K562 (cell line): ENCODE measurements at regions not wholly inside any gene's neighbourhood (a gene's known extent, or its start where the extent isn't known, plus 50 kb on each side); places are given as distances from the start of the nearest gene placed in this dataset.

Experiments
- ATAC-seq: fragments of 200-7000 bp; cut with Tn5 transposase; 3 replicates; pipeline ENCODE4 v1.9.1; 2020; ENCODE audit warnings: moderate library complexity
- BruUV-seq: library from RNA; stranded (reverse); fragments of 400-500 nt; replicated peaks from 2 replicates; lab custom pipeline; 2021; lab: Mats Ljungman, UMichigan
- CTCF ChIA-PET: fragments of 300-600 bp; formaldehyde crosslinking; extraction: SDS; loops from one replicate; lab custom pipeline; 2021; ENCODE audit warnings: low intra/inter-chr PET ratio; lab: Yijun Ruan, JAX
- POLR2A ChIA-PET: fragments of 300-600, 350-650 bp; sonication (Branson Sonifier 250); formaldehyde crosslinking; extraction: SDS; loops from one replicate; lab custom pipeline; 2021; ENCODE audit warnings: antibody characterized with exemption, inconsistent platforms; lab: Yijun Ruan, JAX
- DNase-seq, 4 experiments: peaks; one replicate each; pipeline versions ENCODE4 v3.0.0 to v3.0.0-alpha.2; 2011 to 2018; ENCODE audit warnings: low spot score in 3 of 4, mixed read lengths in 3 of 4; ENCODE audit errors: extremely low read depth in 1 of 4
- FAIRE-seq: peaks from 2 replicates; lab custom pipeline; 2011; peaks lifted over from hg19 to GRCh38; lab: Jason Lieb, UNC
- H2AFZ ChIP-seq: 2 replicates; pipeline ENCODE4 v1.6.0; 2011; ENCODE audit warnings: low read depth, low read length, control low read depth, inconsistent platforms
- H3K27ac ChIP-seq: fragments of 200-600 bp; 3 replicates; pipeline ENCODE4 v1.8.0; 2011; ENCODE audit warnings: low read depth, mild to moderate bottlenecking, control low read depth, inconsistent platforms, low read length, moderate library complexity, mixed read lengths; ENCODE audit errors: extremely low read depth
- H3K27me3 ChIP-seq, 2 experiments: fragments of 300-600 bp in 1 of 2; 2 replicates in 1 of 2; 3 replicates in 1 of 2; pipeline versions ENCODE4 v1.6.0 to v1.8.0; 2011; ENCODE audit warnings: inconsistent platforms in 2 of 2, low read length in 2 of 2, mild to moderate bottlenecking in 1 of 2, mixed read lengths in 1 of 2, moderate library complexity in 1 of 2; ENCODE audit not compliant: control insufficient read depth in 2 of 2, insufficient read depth in 2 of 2
- H3K36me3 ChIP-seq: fragments of 300-600 bp; 3 replicates; pipeline ENCODE4 v1.8.0; 2011; ENCODE audit warnings: mild to moderate bottlenecking, low read length, inconsistent platforms; ENCODE audit not compliant: control insufficient read depth, insufficient read depth
- H3K4me1 ChIP-seq, 2 experiments: fragments of 200-600 bp in 1 of 2; replicated peaks in 1 of 2; 2 replicates in 1 of 2; 3 replicates in 1 of 2; pipeline versions ENCODE4 v1.5.1 to v1.8.0; 2011; ENCODE audit warnings: inconsistent platforms in 2 of 2, low read length in 2 of 2, mild to moderate bottlenecking in 1 of 2, mixed read lengths in 1 of 2, moderate library complexity in 1 of 2; ENCODE audit not compliant: control insufficient read depth in 2 of 2, insufficient read depth in 2 of 2
- H3K4me2 ChIP-seq: 2 replicates; pipeline ENCODE4 v1.6.1; 2011; ENCODE audit warnings: low read length, control low read depth, inconsistent platforms, mixed read lengths; ENCODE audit not compliant: insufficient read depth
- H3K4me3 ChIP-seq: fragments of 200-600 bp; sonication (generic), shearing (Covaris generic); 2 replicates; pipeline ENCODE4 v1.5.1; 2016; ENCODE audit warnings: control low read depth, inconsistent platforms
- H3K79me2 ChIP-seq: fragments of 200-600 bp; 3 replicates; pipeline ENCODE4 v1.8.0; 2011; ENCODE audit warnings: low read length, inconsistent platforms; ENCODE audit not compliant: control insufficient read depth, insufficient read depth
- H3K9ac ChIP-seq, 2 experiments: 2 replicates each; pipeline versions ENCODE4 v1.6.0 to v1.6.1; 2011; ENCODE audit warnings: low read depth in 2 of 2, low read length in 2 of 2, control low read depth in 1 of 2, inconsistent platforms in 1 of 2, mild to moderate bottlenecking in 1 of 2, mixed read lengths in 1 of 2; ENCODE audit not compliant: insufficient read depth in 1 of 2
- H3K9me1 ChIP-seq: one replicate; pipeline ENCODE4 v1.6.0; 2011; ENCODE audit warnings: inconsistent platforms, mild to moderate bottlenecking, low read length, moderate library complexity; ENCODE audit not compliant: control insufficient read depth, insufficient read depth
- H3K9me3 ChIP-seq: replicated peaks from 2 replicates; pipeline ENCODE4 v1.5.1; 2011; ENCODE audit warnings: low read depth, low read length, inconsistent platforms; ENCODE audit not compliant: control insufficient read depth, insufficient read depth
- H4K20me1 ChIP-seq: replicated peaks from 2 replicates; pipeline ENCODE4 v1.6.1; 2011; ENCODE audit warnings: low read length, inconsistent platforms, mixed read lengths; ENCODE audit not compliant: control insufficient read depth, insufficient read depth
- C11orf30 ChIP-seq: fragments of 450-650 bp; IDR thresholded peaks from 2 replicates; pipeline ENCODE4 v1.6.1; 2016; ENCODE audit warnings: low read depth, mild to moderate bottlenecking
- CCAR2 ChIP-seq: fragments of 200-400 bp; formaldehyde crosslinking; IDR thresholded peaks from 2 replicates; pipeline ENCODE4 v1.6.1; 2017; ENCODE audit warnings: mild to moderate bottlenecking, low read depth, low read length
- FOXA3 ChIP-seq, 2 experiments: fragments of 450-650 bp in 1 of 2; sonication (generic) in 1 of 2; formaldehyde crosslinking; IDR thresholded peaks in 1 of 2; conservative IDR thresholded peaks in 1 of 2; 2 replicates each; pipeline versions ENCODE4 v1.4.0 to v1.8.0; 2020 to 2022; ENCODE audit warnings: mild to moderate bottlenecking in 2 of 2, missing genetic modification reagents in 1 of 2
- KHSRP ChIP-seq: fragments of 450-650 bp; IDR thresholded peaks from 2 replicates; pipeline ENCODE4 v1.6.1; 2017
- KLF10 ChIP-seq: fragments of 250-450 bp; sonication (Bioruptor Pico); IDR thresholded peaks from 2 replicates; pipeline ENCODE4 v1.6.1; 2021; ENCODE audit warnings: matching md5 sums
- MAFG ChIP-seq: fragments of 450-650 bp; conservative IDR thresholded peaks from 2 replicates; pipeline ENCODE4 v1.6.1; 2016; ENCODE audit warnings: missing genetic modification characterization, missing compliant biosample characterization
- NELFE ChIP-seq: IDR thresholded peaks from 2 replicates; pipeline ENCODE4 v1.6.1; 2011; ENCODE audit warnings: mild to moderate bottlenecking; ENCODE audit not compliant: insufficient read depth, insufficient read length
- NFRKB ChIP-seq: fragments of 450-650 bp; IDR thresholded peaks from 2 replicates; pipeline ENCODE4 v1.6.1; 2016; ENCODE audit warnings: low read depth
- NFYB ChIP-seq: IDR thresholded peaks from 2 replicates; pipeline ENCODE4 v1.6.1; 2011; ENCODE audit warnings: mild to moderate bottlenecking, moderate library complexity; ENCODE audit not compliant: insufficient read length; ENCODE audit errors: extremely low read depth
- OTX1 ChIP-seq: fragments of 450-650 bp; formaldehyde crosslinking; IDR thresholded peaks from 2 replicates; pipeline ENCODE4 v1.4.0; 2022; ENCODE audit warnings: mild to moderate bottlenecking
- RFX7 ChIP-seq: fragments of 250-450 bp; sonication (Bioruptor Pico); IDR thresholded peaks from 2 replicates; pipeline ENCODE4 v1.5.1; 2021; ENCODE audit warnings: mild to moderate bottlenecking
- SIRT6 ChIP-seq: IDR thresholded peaks from one replicate; pipeline ENCODE4 v1.6.1; 2012; ENCODE audit warnings: low read depth, mild to moderate bottlenecking, control low read depth, inconsistent platforms, low read length, moderate library complexity
- SRSF7 ChIP-seq: fragments of 200-400 bp; formaldehyde crosslinking; optimal IDR thresholded peaks from 2 replicates; pipeline ENCODE3; 2017; ENCODE audit warnings: mild to moderate bottlenecking, low read depth, low read length
- TAF9B ChIP-seq: fragments of 450-650 bp; IDR thresholded peaks from 2 replicates; pipeline ENCODE4 v1.6.1; 2018; ENCODE audit warnings: mild to moderate bottlenecking; ENCODE audit not compliant: partially characterized antibody
- ZBTB7A ChIP-seq: IDR thresholded peaks from 2 replicates; pipeline ENCODE4 v1.6.1; 2011; ENCODE audit warnings: low read depth, mild to moderate bottlenecking, low read length, moderate library complexity, borderline replicate concordance; ENCODE audit not compliant: control insufficient read depth
- ZFP1 ChIP-seq: fragments of 450-650 bp; formaldehyde crosslinking; IDR thresholded peaks from 2 replicates; pipeline ENCODE4 v1.4.0; 2020; ENCODE audit warnings: mild to moderate bottlenecking, mixed read lengths
- ZNF133 ChIP-seq: fragments of 250-450 bp; sonication (Bioruptor Pico); IDR thresholded peaks from 2 replicates; pipeline ENCODE4 v1.4.0; 2020; ENCODE audit warnings: mild to moderate bottlenecking
- WGBS: fragments of 100-300 bp; shearing (Covaris generic); methylation state at CpG from one replicate; pipeline ENCODE4 v1.1.6; 2016; ENCODE audit warnings: low coverage, mixed read lengths; ENCODE audit not compliant: insufficient coverage; ENCODE audit errors: missing lambda C conversion rate; 5-methylcytosine and 5-hydroxymethylcytosine counted together
- in situ Hi-C: fragments of 300-500 bp; cut with MboI; formaldehyde crosslinking; loops from 4 replicates; pipeline ENCODE4 v1.15.0; 2018; ENCODE audit warnings: inconsistent platforms, mixed read lengths
- intact Hi-C: fragments of 100-400 bp; cut with micrococcal nuclease; formaldehyde crosslinking; loops from 2 replicates; pipeline ENCODE4 v1.14.2; 2022
- TF ChIP-seq, protein P1 (sequence below): IDR thresholded peaks from 2 replicates; pipeline ENCODE4 v1.6.1; 2012; ENCODE audit warnings: low read depth, low read length, improper control_type of control experiment, borderline replicate concordance
- TF ChIP-seq, protein P2 (sequence below): sonication (generic); formaldehyde crosslinking; IDR thresholded peaks from 2 replicates; pipeline ENCODE4 v1.4.0; 2020; ENCODE audit warnings: mild to moderate bottlenecking, missing genetic modification reagents
- TF ChIP-seq, protein P3 (sequence below): fragments of 450-650 bp; formaldehyde crosslinking; IDR thresholded peaks from 2 replicates; pipeline ENCODE4 v1.4.0; 2020; ENCODE audit warnings: mild to moderate bottlenecking

DNA sequence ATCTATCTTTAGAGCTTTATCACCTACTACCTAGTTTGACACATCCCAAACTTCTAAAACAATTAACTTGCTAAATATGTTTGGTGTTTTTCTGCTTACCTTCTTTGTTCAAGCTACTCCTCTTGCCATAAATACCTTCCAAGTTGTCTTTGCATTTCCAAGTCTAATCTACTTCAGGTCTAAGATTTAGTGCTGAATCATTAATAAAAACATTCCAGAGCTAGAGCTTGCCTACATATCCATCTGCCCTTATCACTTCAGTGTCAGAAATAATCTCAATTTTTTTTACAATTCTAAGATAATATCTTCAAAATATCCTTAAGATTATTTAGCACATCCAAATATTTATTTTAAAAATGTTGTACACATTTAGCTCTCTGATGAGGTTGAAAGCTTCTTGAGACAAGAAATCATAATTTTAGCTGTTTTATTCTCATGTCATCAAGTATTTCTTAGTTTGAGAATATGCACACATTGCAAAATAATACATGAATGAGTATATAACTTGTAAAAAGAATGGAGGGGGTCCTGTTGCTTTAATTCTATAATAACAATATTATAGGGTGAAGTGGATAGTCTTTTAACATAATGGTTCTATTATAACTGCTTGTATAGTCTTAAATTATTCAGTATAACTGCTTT is 466.3 kb downstream of the SEMA3D start (continued):
- TF ChIP-seq NELFE (no peak), KHSRP (no peak), MAFG (tag) (peak; percentile 70), NFRKB (no peak), C11orf30 (peak; percentile 75), ZBTB7A (no peak), TAF9B (no peak), ZFP1 (CRISPR knock-in tag) (no peak), NFYB (no peak)
- TF ChIP-seq, protein P1, sequence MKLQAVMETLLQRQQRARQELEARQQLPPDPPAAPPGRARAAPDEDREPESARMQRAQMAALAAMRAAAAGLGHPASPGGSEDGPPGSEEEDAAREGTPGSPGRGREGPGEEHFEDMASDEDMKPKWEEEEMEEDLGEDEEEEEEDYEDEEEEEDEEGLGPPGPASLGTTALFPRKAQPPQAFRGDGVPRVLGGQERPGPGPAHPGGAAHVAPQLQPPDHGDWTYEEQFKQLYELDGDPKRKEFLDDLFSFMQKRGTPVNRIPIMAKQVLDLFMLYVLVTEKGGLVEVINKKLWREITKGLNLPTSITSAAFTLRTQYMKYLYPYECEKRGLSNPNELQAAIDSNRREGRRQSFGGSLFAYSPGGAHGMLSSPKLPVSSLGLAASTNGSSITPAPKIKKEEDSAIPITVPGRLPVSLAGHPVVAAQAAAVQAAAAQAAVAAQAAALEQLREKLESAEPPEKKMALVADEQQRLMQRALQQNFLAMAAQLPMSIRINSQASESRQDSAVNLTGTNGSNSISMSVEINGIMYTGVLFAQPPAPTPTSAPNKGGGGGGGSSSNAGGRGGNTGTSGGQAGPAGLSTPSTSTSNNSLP, result no peak

DNA sequence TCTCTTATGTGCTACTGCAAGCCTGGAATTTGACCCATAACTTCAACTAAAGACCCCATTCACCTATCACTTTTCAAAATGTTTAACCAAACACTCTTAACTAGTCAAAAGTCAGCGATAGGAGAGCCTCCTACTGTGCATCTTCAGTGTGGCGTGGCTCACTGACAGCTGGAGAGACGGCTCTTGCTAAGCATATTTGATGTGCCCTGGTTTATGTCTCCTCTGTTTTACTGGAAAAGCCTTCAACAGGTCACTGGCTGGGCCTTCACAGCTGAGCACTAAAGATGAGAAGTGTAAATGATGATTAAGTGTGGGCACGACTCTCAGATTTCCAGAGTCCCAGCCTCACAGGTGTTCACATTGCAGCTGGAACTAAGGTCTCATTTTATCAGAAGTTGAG is 472.1 kb downstream of the SEMA3D start:
- no peaks in the 10 kb centered on the region for H4K20me1 ChIP-seq
- no peaks in the 10 kb centered on the region for H3K4me1 ChIP-seq
- no peaks in the 10 kb centered on the region for H3K9me3 ChIP-seq
- intact Hi-C loops (loop anchor here (5.0 kb wide), 1 partner anchor 68 kb away; no protein-coding TSS in a partner anchor), in situ Hi-C loops (no loop called here)
- WGBS, result 21% methylated on average over 4 of the region's 4 CpGs
- POLR2A ChIA-PET, result no interaction called here
- ATAC-seq, result peak; percentile 61
- H3K79me2 ChIP-seq, result no peaks in the 10 kb centered on the region
- BruUV-seq, result no TSS peak
- H3K27ac ChIP-seq, result no peak overlapping the region
- no peak overlapping the region for H3K4me3 ChIP-seq
- H2AFZ ChIP-seq, result no peak overlapping the region
- H3K27me3 ChIP-seq, result no peaks in the 10 kb centered on the region
- peak in 1 of 4 experiments; percentile 11 for DNase-seq
- no peak overlapping the region for H3K9ac ChIP-seq
- H3K36me3 ChIP-seq, result no peaks in the 10 kb centered on the region
- CTCF ChIA-PET, result no interaction called here
- H3K4me2 ChIP-seq, result no peak overlapping the region
- FAIRE-seq, result peak; percentile 32
- H3K9me1 ChIP-seq, result no peaks in the 10 kb centered on the region
- no peak for TF ChIP-seq ZNF133 (CRISPR knock-in tag)
- TF ChIP-seq, protein P2, sequence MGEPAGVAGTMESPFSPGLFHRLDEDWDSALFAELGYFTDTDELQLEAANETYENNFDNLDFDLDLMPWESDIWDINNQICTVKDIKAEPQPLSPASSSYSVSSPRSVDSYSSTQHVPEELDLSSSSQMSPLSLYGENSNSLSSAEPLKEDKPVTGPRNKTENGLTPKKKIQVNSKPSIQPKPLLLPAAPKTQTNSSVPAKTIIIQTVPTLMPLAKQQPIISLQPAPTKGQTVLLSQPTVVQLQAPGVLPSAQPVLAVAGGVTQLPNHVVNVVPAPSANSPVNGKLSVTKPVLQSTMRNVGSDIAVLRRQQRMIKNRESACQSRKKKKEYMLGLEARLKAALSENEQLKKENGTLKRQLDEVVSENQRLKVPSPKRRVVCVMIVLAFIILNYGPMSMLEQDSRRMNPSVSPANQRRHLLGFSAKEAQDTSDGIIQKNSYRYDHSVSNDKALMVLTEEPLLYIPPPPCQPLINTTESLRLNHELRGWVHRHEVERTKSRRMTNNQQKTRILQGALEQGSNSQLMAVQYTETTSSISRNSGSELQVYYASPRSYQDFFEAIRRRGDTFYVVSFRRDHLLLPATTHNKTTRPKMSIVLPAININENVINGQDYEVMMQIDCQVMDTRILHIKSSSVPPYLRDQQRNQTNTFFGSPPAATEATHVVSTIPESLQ (CRISPR knock-in tag), result no peak
- TF ChIP-seq FOXA3 (CRISPR knock-in tag; conservative IDR thresholded peaks at IDR 0.05 in 1 of 2, IDR thresholded peaks at IDR 0.05 in 1 of 2), result no peak
- TF ChIP-seq, protein P3, sequence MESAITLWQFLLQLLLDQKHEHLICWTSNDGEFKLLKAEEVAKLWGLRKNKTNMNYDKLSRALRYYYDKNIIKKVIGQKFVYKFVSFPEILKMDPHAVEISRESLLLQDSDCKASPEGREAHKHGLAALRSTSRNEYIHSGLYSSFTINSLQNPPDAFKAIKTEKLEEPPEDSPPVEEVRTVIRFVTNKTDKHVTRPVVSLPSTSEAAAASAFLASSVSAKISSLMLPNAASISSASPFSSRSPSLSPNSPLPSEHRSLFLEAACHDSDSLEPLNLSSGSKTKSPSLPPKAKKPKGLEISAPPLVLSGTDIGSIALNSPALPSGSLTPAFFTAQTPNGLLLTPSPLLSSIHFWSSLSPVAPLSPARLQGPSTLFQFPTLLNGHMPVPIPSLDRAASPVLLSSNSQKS (CRISPR knock-in tag), result no peak
- no peak for TF ChIP-seq CCAR2
- no peak for TF ChIP-seq RFX7
- TF ChIP-seq SRSF7, result no peak
- TF ChIP-seq ZFP1 (CRISPR knock-in tag), result no peak
- no peak for TF ChIP-seq SIRT6
- TF ChIP-seq OTX1 (CRISPR knock-in tag), result no peak
- no peak for TF ChIP-seq KLF10 (CRISPR knock-in tag)
